Neural progenitor cell (in vitro differentiated cells): ENCODE measurements at regions not wholly inside any gene's neighbourhood (a gene's known extent, or its start where the extent isn't known, plus 50 kb on each side); places are given as distances from the start of the nearest gene placed in this dataset.
A peak's percentile ranks its signal among the peaks of the same experiment; 100 is the strongest.

Experiments
- DNase-seq: peaks from one replicate; pipeline ENCODE4 v3.0.0-alpha.2; 2016; ENCODE audit warnings: low spot score
- H2AFZ ChIP-seq: fragments of 200-600 bp; sonication (generic); replicated peaks from 2 replicates; pipeline ENCODE4 v1.6.1; 2016; ENCODE audit warnings: antibody characterized with exemption
- H3F3A ChIP-seq: fragments of 200-600 bp; sonication (generic); 2 replicates; pipeline ENCODE4 v1.6.1; 2016; ENCODE audit warnings: antibody characterized with exemption, low read depth
- H3K27ac ChIP-seq: fragments of 200-600 bp; sonication (generic); 2 replicates; pipeline ENCODE4 v1.5.1; 2016; ENCODE audit warnings: mild to moderate bottlenecking
- H3K27me3 ChIP-seq: fragments of 200-600 bp; sonication (generic); 2 replicates; pipeline ENCODE4 v1.6.1; 2016; ENCODE audit warnings: mild to moderate bottlenecking, moderate library complexity
- H3K36me3 ChIP-seq: fragments of 200-600 bp; sonication (generic); 2 replicates; pipeline ENCODE4 v1.5.1; 2016
- H3K4me1 ChIP-seq: fragments of 200-600 bp; sonication (generic); 2 replicates; pipeline ENCODE4 v1.6.1; 2016; ENCODE audit warnings: mixed run types
- H3K4me2 ChIP-seq: fragments of 200-600 bp; sonication (generic); 2 replicates; pipeline ENCODE4 v1.6.1; 2016
- H3K4me3 ChIP-seq: fragments of 200-600 bp; sonication (generic); 2 replicates; pipeline ENCODE4 v1.5.1; 2016
- H3K79me2 ChIP-seq: fragments of 200-600 bp; sonication (generic); 2 replicates; pipeline ENCODE4 v1.6.1; 2016; ENCODE audit warnings: low read depth
- H3K9ac ChIP-seq: fragments of 200-600 bp; sonication (generic); 2 replicates; pipeline ENCODE4 v1.6.1; 2016
- H3K9me3 ChIP-seq: fragments of 200-600 bp; sonication (generic); 2 replicates; pipeline ENCODE4 v1.5.1; 2016; ENCODE audit warnings: low read depth
- H4K20me1 ChIP-seq: fragments of 200-600 bp; sonication (generic); 2 replicates; pipeline ENCODE4 v1.6.1; 2016; ENCODE audit warnings: low read depth
- H3K27ac Mint-ChIP-seq: 3 replicates; pipeline ENCODE4 v1.8.0; 2021; ENCODE audit warnings: mixed read lengths
- H3K27me3 Mint-ChIP-seq: 2 replicates; pipeline ENCODE4 v1.8.0; 2022; ENCODE audit warnings: low read depth, mild to moderate bottlenecking, inconsistent platforms, moderate library complexity, mixed read lengths; ENCODE audit not compliant: insufficient read depth
- H3K36me3 Mint-ChIP-seq: 3 replicates; pipeline ENCODE4 v1.8.0; 2021; ENCODE audit warnings: mixed read lengths
- H3K4me1 Mint-ChIP-seq: 3 replicates; pipeline ENCODE4 v1.8.0; 2021; ENCODE audit warnings: mixed read lengths
- H3K4me3 Mint-ChIP-seq: 3 replicates; pipeline ENCODE4 v1.8.0; 2021; ENCODE audit warnings: mild to moderate bottlenecking, moderate library complexity, mixed read lengths
- H3K9me3 Mint-ChIP-seq: 3 replicates; pipeline ENCODE4 v1.8.0; 2020; ENCODE audit warnings: mixed read lengths
- CTCF ChIP-seq: fragments of 200-600 bp; sonication (generic); IDR thresholded peaks from 2 replicates; pipeline ENCODE4 v1.5.1; 2017; ENCODE audit warnings: antibody characterized with exemption, mild to moderate bottlenecking
- EZH2 ChIP-seq: fragments of 200-600 bp; sonication (generic); IDR thresholded peaks from 2 replicates; pipeline ENCODE4 v1.6.1; 2017; ENCODE audit warnings: antibody characterized with exemption, mild to moderate bottlenecking, moderate library complexity
- EZH2phosphoT487 ChIP-seq: fragments of 200-600 bp; sonication (generic); IDR thresholded peaks from 2 replicates; pipeline ENCODE4 v1.6.1; 2017; ENCODE audit warnings: antibody characterized with exemption

GRCh38 chr13:47067306-47067705 lies 170.5 kb upstream of the HTR2A start:
- H3K9me3 Mint-ChIP-seq = peaks cover 7% of the 10 kb centered on the region
- Histone ChIP-seq H3K27ac (no peak overlapping the region), H3K9me3 (no peaks in the 10 kb centered on the region), H3K27me3 (no peaks in the 10 kb centered on the region), H3K79me2 (no peaks in the 10 kb centered on the region), H2AFZ (no peak overlapping the region), H3F3A (no peaks in the 10 kb centered on the region), H3K36me3 (no peaks in the 10 kb centered on the region), H3K4me1 (peaks cover 3% of the 10 kb centered on the region), H4K20me1 (no peaks in the 10 kb centered on the region), H3K4me3 (no peak overlapping the region), H3K9ac (no peak overlapping the region), H3K4me2 (no peak overlapping the region)
- no peak overlapping the region for H3K4me3 Mint-ChIP-seq
- no peak for DNase-seq
- TF ChIP-seq CTCF = no peak
- TF ChIP-seq EZH2phosphoT487 = no peak
- TF ChIP-seq EZH2 = no peak
- H3K27me3 Mint-ChIP-seq = peaks cover 2% of the 10 kb centered on the region
- no peaks in the 10 kb centered on the region for H3K4me1 Mint-ChIP-seq
- H3K27ac Mint-ChIP-seq = no peak overlapping the region
- H3K36me3 Mint-ChIP-seq = no peaks in the 10 kb centered on the region

GRCh38 chr13:47066226-47066625 lies 169.4 kb upstream of the HTR2A start:
- peaks cover 3% of the 10 kb centered on the region for H3K4me1 ChIP-seq
- no peak overlapping the region for H3K4me2 ChIP-seq
- no peaks in the 10 kb centered on the region for H3K36me3 Mint-ChIP-seq
- peaks cover 7% of the 10 kb centered on the region for H3K9me3 Mint-ChIP-seq
- H3K79me2 ChIP-seq = no peaks in the 10 kb centered on the region
- no peak overlapping the region for H3K27ac ChIP-seq
- H3K9ac ChIP-seq = no peak overlapping the region
- no peak overlapping the region for H3K4me3 Mint-ChIP-seq
- no peaks in the 10 kb centered on the region for H3F3A ChIP-seq
- no peak overlapping the region for H2AFZ ChIP-seq
- H3K9me3 ChIP-seq = no peaks in the 10 kb centered on the region
- H3K36me3 ChIP-seq = no peaks in the 10 kb centered on the region
- H3K27me3 Mint-ChIP-seq = peaks cover 2% of the 10 kb centered on the region
- H3K27me3 ChIP-seq = no peaks in the 10 kb centered on the region
- H3K4me3 ChIP-seq = no peak overlapping the region
- no peaks in the 10 kb centered on the region for H4K20me1 ChIP-seq
- TF ChIP-seq EZH2 = no peak
- no peak for TF ChIP-seq CTCF
- TF ChIP-seq EZH2phosphoT487 = no peak
- DNase-seq = no peak
- no peaks in the 10 kb centered on the region for H3K4me1 Mint-ChIP-seq
- no peak overlapping the region for H3K27ac Mint-ChIP-seq

- no peak overlapping the region for H3K27ac ChIP-seq
- no peaks in the 10 kb centered on the region for H4K20me1 ChIP-seq
- no peak overlapping the region for H3K4me3 Mint-ChIP-seq
- H3K4me1 ChIP-seq = peaks cover 3% of the 10 kb centered on the region
- no peaks in the 10 kb centered on the region for H3F3A ChIP-seq
- no peaks in the 10 kb centered on the region for H3K79me2 ChIP-seq
- H3K4me1 Mint-ChIP-seq = no peaks in the 10 kb centered on the region
- peak overlapping the region; percentile 23 for H2AFZ ChIP-seq
- no peak overlapping the region for H3K4me3 ChIP-seq
- H3K9ac ChIP-seq = no peak overlapping the region
- peaks cover 9% of the 10 kb centered on the region for H3K9me3 ChIP-seq
- no peaks in the 10 kb centered on the region for H3K36me3 ChIP-seq
- no peak overlapping the region for H3K27ac Mint-ChIP-seq
- H3K9me3 Mint-ChIP-seq = peaks cover 17% of the 10 kb centered on the region
- TF ChIP-seq EZH2 (no peak), EZH2phosphoT487 (no peak), CTCF (no peak)
- H3K27me3 ChIP-seq = no peaks in the 10 kb centered on the region
- no peak overlapping the region for H3K4me2 ChIP-seq
- DNase-seq = no peak
- no peaks in the 10 kb centered on the region for H3K36me3 Mint-ChIP-seq
- peaks cover 2% of the 10 kb centered on the region for H3K27me3 Mint-ChIP-seq
These were observed 167.5 kb upstream of the HTR2A start for GRCh38 chr13:47064381-47064780.
